Activated CD4-positive, alpha-beta T cell treated with anti-CD3 and anti-CD28 coated beads, Interleukin-2, Interleukin-4, amounts not matched to agents 100 ng/mL and 50 ng/mL, durations not matched to agents 16 hours and 8 hours (primary cell): ENCODE measurements at regions not wholly inside any gene's neighbourhood (a gene's known extent, or its start where the extent isn't known, plus 50 kb on each side); places are given as distances from the start of the nearest gene placed in this dataset.
"Not testable (repeated sequence)": the region's sequence is repeated elsewhere in the genome, so short reads cannot be mapped to it uniquely, and the experiment has no call there.

Experiments
- DNase-seq: peaks from one replicate; pipeline ENCODE4 v3.0.0-alpha.2; 2020; ENCODE audit warnings: low spot score

GRCh38 chr13:55981381-55981780, 1159.3 kb upstream of the PRR20A start:
- no peak for DNase-seq

DNA sequence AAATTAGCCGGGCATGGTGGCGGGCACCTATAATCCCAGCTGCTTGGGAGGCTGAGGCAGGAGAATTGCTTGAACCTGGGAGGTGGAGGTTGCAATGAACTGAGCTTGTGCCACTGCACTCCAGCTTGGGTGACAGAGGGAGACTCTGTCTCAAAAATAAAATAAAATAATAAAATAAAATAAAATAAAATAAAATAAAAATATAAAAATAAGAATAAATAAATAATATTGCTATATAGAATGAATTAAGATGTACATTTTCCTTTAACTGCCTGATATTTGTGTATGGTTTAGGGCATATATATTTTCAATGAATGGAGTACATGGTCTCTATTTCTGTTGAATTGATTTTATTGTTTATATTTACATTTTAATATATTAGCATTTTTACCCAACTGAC, 1156.7 kb upstream of the PRR20A start:
- not testable (repeated sequence) for DNase-seq

GRCh38 chr13:55990631-55991030, 1150.1 kb upstream of the PRR20A start:
- DNase-seq: no peak

DNA sequence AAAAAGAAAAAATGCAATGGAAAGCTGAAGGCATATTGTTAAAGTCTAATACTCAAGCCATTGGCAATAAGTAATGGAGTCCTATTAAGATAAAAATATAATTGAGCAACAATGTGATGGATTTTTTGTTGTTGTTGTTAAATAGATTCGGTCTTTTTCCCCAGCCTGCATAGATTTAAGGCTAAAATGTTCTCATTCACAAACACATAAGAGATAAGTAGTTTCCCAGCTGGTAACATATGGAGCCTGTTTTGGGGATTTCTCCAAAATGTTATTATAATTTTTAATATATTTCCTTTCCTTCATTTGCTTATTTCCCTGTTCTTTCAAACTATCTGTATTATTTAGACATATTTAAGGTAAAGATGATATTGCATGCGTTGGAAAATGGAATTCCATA, 1149.1 kb upstream of the PRR20A start:
- DNase-seq: no peak

DNA sequence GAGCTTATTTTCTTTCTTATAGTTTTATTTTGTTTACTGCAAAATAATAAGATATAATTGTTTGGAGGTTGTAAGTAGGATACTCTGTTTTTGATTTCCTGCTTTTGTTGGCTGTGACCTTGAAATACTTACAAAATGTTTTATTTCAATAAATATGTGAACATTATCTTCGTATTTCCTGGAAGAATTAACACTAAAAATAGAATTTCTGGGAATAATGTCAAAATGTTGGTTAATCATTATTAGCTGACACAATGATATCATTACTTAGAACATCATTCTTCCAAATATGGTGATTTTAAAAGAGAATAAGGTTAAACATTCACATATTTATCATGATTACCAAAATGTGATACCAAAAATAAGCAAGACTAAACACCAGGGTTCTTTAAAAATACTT, 1148.6 kb upstream of the PRR20A start:
- no peak for DNase-seq

- no peak for DNase-seq
Observed at GRCh38 chr13:55999709-56000108, 1141.0 kb upstream of the PRR20A start.

DNA sequence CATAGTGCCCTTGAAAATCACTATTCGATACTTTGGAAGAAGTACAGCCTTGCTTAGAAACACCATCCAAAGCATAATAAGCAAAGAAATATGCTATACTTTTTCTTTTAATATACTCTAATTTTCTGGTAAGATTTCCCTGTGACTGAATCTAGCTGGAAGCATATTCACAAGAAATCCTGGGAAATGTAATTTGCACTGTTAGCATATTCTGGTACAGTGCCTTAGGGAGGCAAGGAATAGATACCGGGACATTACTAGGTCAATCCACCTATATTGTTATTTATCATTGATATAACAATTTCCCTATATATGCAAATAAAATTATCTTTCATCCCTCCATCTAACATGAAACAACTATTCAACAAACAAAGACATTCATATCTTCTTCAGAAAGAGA, 1131.3 kb upstream of the PRR20A start:
- DNase-seq: no peak

- no peak for DNase-seq
Observed at GRCh38 chr13:56012644-56013043, 1128.1 kb upstream of the PRR20A start.

DNA sequence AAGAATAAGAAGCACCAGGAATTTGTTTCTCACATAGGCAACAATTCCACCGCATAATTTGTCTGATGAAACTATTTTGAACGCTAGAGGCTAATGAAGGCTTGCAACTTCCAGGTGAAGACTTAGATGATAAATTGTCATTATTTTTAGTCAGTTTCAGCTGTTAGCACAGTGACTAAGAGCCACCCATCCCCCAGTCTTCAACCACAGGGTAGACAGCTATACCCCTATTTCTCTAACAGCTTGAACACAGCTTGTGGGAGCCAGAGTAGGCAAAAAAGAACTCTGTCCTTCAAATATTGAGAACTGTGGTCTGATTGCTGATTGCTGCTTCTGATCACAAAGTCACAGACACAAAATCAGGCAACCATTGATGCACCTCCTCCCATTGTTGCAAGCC, 1124.8 kb upstream of the PRR20A start:
- DNase-seq: no peak

DNA sequence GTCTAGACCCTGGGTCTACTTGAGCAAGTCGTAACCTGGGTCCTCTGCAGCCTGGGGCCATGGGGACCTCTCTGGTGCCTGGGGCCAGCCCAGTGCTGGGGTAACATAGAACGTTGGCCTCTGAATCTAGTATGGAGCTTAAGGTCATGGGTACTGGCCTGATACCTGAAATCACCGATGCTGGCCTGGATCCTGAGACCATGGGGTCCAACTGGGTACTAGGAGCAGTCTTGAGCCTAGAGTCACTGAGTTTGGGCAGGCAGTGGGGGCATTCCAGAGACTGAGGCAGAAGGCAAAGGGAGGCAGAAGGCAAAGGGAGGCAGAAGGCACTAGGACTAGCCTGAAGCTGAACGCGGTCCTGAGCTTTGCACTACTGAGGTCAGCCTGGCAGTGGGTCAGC, 1121.1 kb upstream of the PRR20A start:
- DNase-seq: no peak

GRCh38 chr13:56020425-56020824, 1120.3 kb upstream of the PRR20A start:
- DNase-seq: no peak

- no peak for DNase-seq
Observed at GRCh38 chr13:56039992-56040391, 1100.7 kb upstream of the PRR20A start.

DNA sequence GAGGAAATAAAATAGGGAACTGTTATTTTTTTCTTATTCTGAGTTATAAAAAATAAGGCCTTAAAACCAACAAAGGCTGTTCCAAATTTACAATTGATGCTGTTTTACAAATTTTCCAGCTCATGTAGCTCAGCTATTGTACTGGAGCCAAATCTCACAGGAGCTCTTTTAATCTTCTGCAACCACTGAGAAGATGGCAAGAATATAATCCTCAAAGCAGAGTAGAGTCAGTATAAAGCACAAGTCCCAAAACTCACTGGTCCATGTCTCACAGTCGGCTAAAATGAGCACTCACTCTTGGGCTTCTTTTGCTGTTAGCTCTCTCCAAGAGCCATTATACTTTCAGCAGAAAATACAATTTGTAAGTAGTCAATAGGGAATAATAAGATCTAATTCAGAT, 1074.4 kb upstream of the PRR20A start:
- DNase-seq: no peak

GRCh38 chr13:56102641-56103040, 1038.1 kb upstream of the PRR20A start:
- no peak for DNase-seq

- DNase-seq: no peak
Observed at GRCh38 chr13:56110751-56111150, 1030.0 kb upstream of the PRR20A start.

GRCh38 chr13:56134524-56134923, 1006.2 kb upstream of the PRR20A start:
- no peak for DNase-seq

DNA sequence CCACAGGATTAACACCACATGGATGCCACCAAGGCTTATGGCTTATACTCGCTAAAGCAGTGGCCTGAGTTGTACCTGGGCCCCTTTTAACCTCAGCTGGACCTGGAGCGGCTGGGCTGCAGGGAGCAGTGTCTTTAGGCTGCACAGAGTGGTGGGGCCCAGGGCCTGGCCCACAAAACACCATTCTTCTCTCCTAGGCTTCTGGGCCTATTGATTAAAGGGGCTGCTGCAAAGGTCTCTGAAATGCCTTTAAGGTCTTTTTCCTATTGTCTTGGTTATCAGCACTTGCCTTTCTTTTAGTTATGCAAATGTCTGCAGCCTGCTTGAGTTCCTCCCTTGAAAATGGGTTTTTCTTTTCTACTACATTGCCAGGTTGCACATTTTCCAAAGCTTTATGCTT, 973.9 kb upstream of the PRR20A start:
- no peak for DNase-seq

GRCh38 chr13:56168581-56168980, 972.1 kb upstream of the PRR20A start:
- no peak for DNase-seq

GRCh38 chr13:56173346-56173745, 967.4 kb upstream of the PRR20A start:
- no peak for DNase-seq

GRCh38 chr13:56182598-56182997, 958.1 kb upstream of the PRR20A start:
- DNase-seq: no peak

GRCh38 chr13:56187331-56187730, 953.4 kb upstream of the PRR20A start:
- no peak for DNase-seq

DNA sequence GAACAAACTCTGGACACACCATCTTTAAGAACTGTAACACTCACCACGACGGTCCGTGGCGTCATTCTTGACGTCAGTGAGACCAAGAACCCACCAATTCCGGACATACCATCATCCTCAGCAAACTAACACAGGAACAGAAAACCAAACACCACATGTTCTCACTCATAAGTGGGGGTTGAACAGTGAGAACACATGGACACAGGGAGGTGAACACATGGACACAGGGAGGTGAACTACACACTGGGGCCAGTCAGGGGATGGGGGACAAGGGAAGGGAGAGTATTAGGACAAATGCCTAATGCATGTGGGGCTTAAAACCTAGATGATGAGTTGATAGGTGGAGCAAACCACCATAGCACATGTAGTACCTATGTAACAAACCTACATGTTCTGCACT, 952.1 kb upstream of the PRR20A start:
- DNase-seq: not testable (repeated sequence)

DNA sequence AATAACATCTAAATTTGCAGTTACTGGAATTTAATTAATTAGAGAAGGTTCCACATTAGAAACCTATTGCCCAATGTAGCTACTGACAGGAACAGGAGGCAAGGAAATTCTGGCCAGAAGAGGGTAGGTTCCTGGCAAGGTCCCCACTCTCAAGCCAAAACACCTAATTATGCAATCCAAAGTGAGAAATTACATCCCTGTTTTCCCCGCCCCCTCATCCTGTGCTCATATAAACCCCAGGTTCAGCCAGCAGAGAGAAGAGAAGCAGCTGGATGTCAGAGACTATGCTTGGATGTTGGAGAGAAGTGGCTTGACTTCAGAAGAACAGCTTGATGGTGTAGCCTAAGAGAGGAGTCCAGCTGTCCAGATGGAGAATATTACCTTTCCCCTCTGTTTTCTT, 951.3 kb upstream of the PRR20A start:
- DNase-seq: no peak

- no peak for DNase-seq
Observed at GRCh38 chr13:56189978-56190377, 950.7 kb upstream of the PRR20A start.

DNA sequence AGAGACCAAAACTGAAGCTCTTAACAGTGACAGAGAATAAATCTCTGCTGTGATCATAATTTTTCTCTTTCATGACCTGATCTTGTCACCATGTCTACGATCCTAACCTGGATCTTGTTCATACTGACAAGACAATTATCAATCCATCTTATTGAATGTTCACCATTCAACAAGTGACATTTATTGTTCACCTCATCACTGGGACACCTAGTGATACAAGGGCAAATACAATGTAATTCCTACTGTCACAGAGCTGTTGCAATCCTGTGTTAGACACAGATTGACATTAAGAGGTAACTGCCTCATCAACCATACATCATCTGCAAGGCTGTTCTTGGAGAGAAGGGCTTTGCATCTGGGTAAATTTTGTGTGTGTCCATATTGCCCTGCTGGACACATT, 942.4 kb upstream of the PRR20A start:
- DNase-seq: no peak
